Large intestine (tissue), 3 donors: ENCODE measurements at regions not wholly inside any gene's neighbourhood (a gene's known extent, or its start where the extent isn't known, plus 50 kb on each side); places are given as distances from the start of the nearest gene placed in this dataset.
A peak's percentile ranks its signal among the peaks of the same experiment; 100 is the strongest.

Experiments
- DNase-seq, 2 donors: peaks; one replicate each; pipeline versions ENCODE4 v3.0.0 to v3.0.0-alpha.2; 2013
- H3K27ac ChIP-seq: one replicate; pipeline ENCODE4 v1.5.1; 2013; ENCODE audit warnings: low read length
- H3K27me3 ChIP-seq: 2 replicates; pipeline ENCODE4 v1.6.1; 2013; ENCODE audit warnings: low read length; ENCODE audit not compliant: control insufficient read depth, insufficient read depth
- H3K36me3 ChIP-seq: 2 replicates; pipeline ENCODE4 v1.6.1; 2013; ENCODE audit warnings: low read length; ENCODE audit not compliant: control insufficient read depth, insufficient read depth
- H3K4me1 ChIP-seq: one replicate; pipeline ENCODE4 v1.6.1; 2013; ENCODE audit warnings: low read length; ENCODE audit not compliant: control insufficient read depth, insufficient read depth
- H3K4me3 ChIP-seq: one replicate; pipeline ENCODE4 v1.5.1; 2013; ENCODE audit warnings: low read length
- H3K9me3 ChIP-seq: one replicate; pipeline ENCODE4 v1.6.1; 2013; ENCODE audit warnings: mild to moderate bottlenecking, low read depth, low read length, moderate library complexity; ENCODE audit not compliant: control insufficient read depth
- WGBS: methylation state at CpG from one replicate; pipeline ENCODE4 v1.1.5; 2013; ENCODE audit warnings: low lambda C conversion rate; ENCODE audit not compliant: insufficient coverage; 5-methylcytosine and 5-hydroxymethylcytosine counted together

DNA sequence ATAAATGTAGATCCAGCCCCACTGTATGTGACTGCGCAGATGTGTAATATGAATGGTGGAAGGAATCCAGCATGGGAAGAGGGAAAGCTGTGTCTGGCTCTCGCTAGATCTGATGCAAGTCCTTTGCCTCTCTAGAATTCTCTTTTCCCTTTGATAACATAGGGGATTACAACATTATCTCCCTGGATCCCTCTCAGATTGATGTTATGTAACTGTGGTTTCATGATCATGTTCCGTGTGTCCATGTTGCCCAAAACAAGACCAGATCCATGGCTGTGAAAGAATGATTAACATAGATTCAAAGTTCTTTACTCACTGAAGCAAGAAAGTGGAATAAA is 184.0 kb upstream of the UBL3 start:
- Histone ChIP-seq H3K27ac (no peak overlapping the region), H3K27me3 (peaks cover 6% of the 10 kb centered on the region), H3K9me3 (no peaks in the 10 kb centered on the region), H3K4me3 (no peak overlapping the region), H3K4me1 (no peaks in the 10 kb centered on the region), H3K36me3 (no peaks in the 10 kb centered on the region)
- no peak for DNase-seq
- WGBS: no CpG with 5 or more reads among the region's 3 CpGs

DNA sequence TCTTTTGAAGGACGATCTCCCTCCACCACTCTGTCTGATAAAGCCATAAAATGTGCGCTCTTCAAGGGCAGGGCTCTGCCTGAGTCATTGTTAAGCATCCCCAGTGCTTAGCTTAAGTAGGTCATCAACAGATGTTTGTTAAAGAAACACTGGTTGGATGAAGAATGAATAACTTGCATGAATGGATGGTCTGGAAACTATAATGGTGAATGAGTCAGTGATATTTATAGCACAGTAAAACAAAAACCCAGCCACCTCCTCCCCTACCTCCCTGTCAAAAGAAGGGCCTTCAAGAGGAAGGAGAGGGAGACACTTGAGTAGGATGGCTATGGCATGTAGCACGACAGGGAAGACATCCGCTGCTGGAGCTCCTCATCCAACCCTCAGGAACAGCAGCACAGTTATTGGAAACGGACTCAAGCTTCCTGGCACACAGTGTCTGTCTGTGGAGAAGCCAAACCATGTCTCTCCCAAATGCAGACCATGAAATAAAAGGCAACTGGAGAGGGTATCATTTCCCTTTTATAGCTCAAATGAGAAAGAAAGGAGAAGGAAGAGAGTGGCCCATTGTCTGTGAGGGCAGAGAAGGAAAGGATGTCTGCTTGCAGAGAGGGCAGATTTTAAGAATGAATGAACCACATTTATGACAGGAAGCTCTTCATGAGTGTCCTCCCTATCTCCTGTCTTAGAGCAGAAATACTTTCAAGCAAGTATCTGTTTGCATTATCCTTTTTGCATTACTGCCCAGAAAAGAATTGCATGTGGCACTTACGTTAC is 183.5 kb upstream of the UBL3 start:
- no peak overlapping the region for H3K4me3 ChIP-seq
- no CpG with 5 or more reads among the region's 6 CpGs for WGBS
- H3K36me3 ChIP-seq: no peaks in the 10 kb centered on the region
- no peak overlapping the region for H3K27ac ChIP-seq
- no peak for DNase-seq
- H3K4me1 ChIP-seq: no peaks in the 10 kb centered on the region
- H3K9me3 ChIP-seq: no peaks in the 10 kb centered on the region
- peaks cover 4% of the 10 kb centered on the region for H3K27me3 ChIP-seq

DNA sequence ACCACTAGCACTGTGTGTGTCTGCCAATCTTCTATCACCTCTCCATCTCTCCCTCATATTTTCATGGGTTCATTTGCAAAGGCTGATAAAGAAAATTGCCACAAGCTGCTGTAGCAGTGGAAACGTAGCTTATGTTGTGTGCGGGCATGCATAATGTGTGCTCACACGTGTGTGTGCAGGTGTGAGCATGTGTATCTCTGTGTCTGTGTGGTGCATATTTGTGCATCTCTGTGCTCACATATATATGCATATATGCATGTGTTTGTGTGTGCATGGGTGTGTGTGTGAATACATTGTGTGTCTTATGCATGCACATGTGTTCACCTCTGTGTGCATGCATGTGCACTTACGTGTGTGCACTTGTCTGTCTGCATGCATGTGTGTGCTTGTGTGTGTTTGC is 181.8 kb upstream of the UBL3 start:
- Histone ChIP-seq H3K9me3 (no peaks in the 10 kb centered on the region), H3K27ac (no peak overlapping the region), H3K4me3 (no peak overlapping the region), H3K27me3 (peaks cover 2% of the 10 kb centered on the region), H3K4me1 (no peaks in the 10 kb centered on the region), H3K36me3 (no peaks in the 10 kb centered on the region)
- WGBS: no CpG with 5 or more reads among the region's 4 CpGs
- no peak for DNase-seq

DNA sequence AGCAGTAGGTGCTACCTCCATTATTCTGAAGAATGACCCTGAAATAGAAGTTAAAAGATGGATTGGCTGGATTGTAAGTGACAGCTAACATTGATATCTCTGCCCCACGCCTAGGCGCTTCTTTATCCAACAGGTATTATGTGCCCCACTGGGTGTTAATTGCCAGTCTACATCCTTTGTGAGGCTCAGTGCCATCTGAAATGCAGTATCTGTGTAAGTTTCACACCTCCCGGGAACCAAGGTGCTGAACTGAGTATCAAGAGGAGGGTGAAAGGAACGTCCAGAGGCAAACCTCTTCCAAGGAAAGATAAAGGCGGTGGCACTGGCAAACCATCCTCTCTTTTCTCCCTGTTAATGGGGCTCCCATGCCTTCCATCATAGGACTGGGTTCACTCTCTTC is 181.1 kb upstream of the UBL3 start:
- Histone ChIP-seq H3K9me3 (no peaks in the 10 kb centered on the region), H3K27me3 (no peaks in the 10 kb centered on the region), H3K4me3 (no peak overlapping the region), H3K36me3 (no peaks in the 10 kb centered on the region), H3K4me1 (peaks cover 4% of the 10 kb centered on the region), H3K27ac (no peak overlapping the region)
- no peak for DNase-seq
- 80% methylated on average over 1 of the region's 5 CpGs for WGBS

DNA sequence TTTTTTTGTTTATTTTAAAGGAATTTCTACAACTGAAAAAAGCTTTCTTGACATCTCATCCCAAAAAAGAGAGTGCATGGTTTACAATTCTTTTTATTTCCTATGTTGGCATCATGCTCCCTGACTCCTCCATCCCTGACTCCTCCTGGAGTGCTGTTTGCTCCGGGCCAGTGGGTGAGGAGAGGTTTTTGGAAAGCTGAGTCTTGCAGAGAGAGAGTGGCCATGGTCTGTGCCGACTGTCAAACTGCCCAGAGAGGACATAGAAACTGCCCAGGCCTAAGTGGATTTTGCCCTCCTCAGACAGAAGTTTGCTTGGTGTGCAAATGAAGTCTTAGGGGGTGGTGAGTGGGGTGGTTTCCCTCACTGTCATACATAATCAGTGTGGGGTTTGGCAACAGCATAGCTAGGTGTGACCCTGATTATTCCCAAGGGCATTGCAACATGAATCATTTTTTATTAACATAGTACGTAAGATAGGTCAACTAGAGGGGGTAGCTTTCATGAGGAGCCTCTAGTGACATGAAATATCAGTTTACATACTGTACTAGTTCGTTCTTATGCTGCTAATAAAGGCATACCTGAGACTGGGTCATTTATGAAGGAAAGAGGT is 179.8 kb upstream of the UBL3 start:
- Histone ChIP-seq H3K4me3 (no peak overlapping the region), H3K36me3 (no peaks in the 10 kb centered on the region), H3K27me3 (no peaks in the 10 kb centered on the region), H3K9me3 (no peaks in the 10 kb centered on the region), H3K27ac (no peak overlapping the region), H3K4me1 (peaks cover 9% of the 10 kb centered on the region)
- DNase-seq: no peak
- no CpG with 5 or more reads among the region's 4 CpGs for WGBS

DNA sequence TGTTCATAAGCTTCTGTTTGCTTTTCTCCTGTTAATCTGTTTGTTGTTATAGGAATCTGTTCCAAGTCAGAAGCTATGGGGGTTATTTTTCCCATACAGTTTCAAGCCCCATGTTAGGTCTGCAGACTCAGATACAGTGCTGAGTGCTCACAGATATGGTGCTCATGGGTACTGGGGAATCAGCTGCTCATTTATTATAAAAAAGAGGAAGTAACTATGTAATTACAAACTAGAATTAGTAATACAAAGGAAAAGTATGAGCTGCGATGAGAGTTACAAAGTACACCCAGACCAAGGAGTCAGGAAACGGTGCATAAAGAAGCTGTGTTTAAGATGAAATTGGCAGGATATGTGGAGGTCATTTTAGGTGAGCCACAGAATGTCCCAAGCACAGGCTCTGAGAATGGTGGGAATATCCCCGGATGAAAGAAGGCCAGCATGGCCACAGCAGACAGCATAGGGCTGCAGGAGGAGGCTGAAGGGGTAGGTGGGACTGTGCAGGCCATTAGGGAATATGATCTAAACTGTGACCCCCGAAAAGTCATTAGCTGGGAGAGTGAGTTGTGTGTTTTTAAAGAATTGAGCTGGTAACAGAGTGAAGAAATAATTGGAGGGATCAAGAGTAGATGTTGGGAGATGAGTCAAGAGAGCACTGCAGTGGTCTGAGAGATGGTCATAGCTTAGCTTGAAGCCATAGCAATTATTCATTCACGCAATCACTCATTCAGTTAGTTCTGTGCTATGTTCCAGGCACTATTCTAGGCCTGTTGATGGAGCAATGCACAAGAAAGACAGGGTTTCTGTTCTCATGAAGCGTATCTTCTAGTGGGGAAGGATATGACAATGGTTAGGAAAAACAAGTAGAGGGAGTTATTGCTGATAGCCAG is 177.4 kb upstream of the UBL3 start:
- no peak overlapping the region for H3K4me3 ChIP-seq
- H3K27me3 ChIP-seq: no peaks in the 10 kb centered on the region
- DNase-seq: peak in 1 of 2 donors; percentile 30
- WGBS: 100% methylated on average over 1 of the region's 6 CpGs
- no peaks in the 10 kb centered on the region for H3K9me3 ChIP-seq
- H3K4me1 ChIP-seq: peaks cover 9% of the 10 kb centered on the region
- no peak overlapping the region for H3K27ac ChIP-seq
- no peaks in the 10 kb centered on the region for H3K36me3 ChIP-seq

DNA sequence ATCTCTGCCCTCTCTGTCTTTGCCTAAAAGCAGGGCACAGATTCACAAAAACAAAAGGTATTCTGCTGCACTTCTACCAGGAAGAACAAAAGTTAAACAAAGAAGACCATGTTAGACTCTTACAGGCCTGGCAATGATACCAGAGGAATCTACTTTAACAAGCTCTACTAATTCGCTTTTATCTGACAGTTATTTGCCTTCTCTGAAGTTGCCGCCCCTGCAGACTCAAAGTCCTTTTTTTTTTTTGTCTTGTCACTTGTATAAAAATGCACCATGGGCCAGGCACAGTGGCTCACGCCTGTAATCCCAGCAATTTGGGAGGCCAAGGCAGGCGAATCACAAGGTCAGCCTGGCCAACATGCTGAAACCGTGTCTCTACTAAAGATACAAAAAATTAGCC is 176.5 kb upstream of the UBL3 start:
- WGBS: 20% methylated on average over 1 of the region's 5 CpGs
- H3K36me3 ChIP-seq: no peaks in the 10 kb centered on the region
- no peak overlapping the region for H3K27ac ChIP-seq
- no peaks in the 10 kb centered on the region for H3K9me3 ChIP-seq
- no peaks in the 10 kb centered on the region for H3K27me3 ChIP-seq
- peak in 1 of 2 donors; percentile 64 for DNase-seq
- no peak overlapping the region for H3K4me3 ChIP-seq
- H3K4me1 ChIP-seq: peaks cover 9% of the 10 kb centered on the region

DNA sequence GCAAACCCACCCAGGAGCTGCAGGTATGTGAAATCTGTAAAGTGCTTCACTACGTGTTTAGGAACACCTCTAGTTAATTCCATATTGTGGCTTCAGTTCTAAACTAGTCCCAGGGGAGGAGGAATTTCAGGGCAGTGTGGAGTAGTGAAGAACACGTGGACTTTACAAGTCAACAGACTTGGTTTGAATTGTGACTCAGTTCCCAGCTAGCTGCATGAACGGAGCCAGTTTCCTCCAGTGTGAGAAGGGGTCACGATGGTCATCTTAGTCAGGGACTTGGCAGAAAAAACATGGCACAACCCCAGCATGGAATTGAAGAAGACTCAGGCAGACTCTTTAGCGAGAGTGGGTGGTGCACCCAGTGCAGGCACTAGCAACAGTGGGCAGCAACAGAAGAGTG is 175.7 kb upstream of the UBL3 start:
- Histone ChIP-seq H3K9me3 (no peaks in the 10 kb centered on the region), H3K4me1 (peaks cover 9% of the 10 kb centered on the region), H3K27ac (no peak overlapping the region), H3K36me3 (no peaks in the 10 kb centered on the region), H3K27me3 (no peaks in the 10 kb centered on the region), H3K4me3 (no peak overlapping the region)
- no CpG with 5 or more reads among the region's 5 CpGs for WGBS
- DNase-seq: no peak

DNA sequence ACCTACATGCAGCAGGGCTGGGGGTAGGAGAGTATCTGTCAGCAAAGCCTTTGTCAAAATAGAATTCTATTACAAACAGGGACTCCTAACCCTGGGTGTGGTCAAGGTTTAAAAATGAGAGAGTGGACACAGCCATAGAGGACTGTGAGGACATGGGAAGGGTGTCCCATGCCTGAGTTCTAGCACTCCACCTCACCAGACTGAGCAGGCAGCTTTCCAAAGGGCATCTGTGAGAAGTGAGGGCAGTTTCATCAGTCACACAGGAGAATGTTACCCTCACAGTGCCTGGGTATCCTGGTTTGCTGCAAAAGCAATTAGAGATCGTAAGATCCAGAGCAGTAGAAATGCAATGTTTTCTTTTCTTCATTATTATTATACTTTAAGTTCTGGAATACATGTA is 174.9 kb upstream of the UBL3 start:
- DNase-seq: no peak
- Histone ChIP-seq H3K9me3 (no peaks in the 10 kb centered on the region), H3K4me1 (peaks cover 9% of the 10 kb centered on the region), H3K27me3 (no peaks in the 10 kb centered on the region), H3K36me3 (no peaks in the 10 kb centered on the region), H3K4me3 (no peak overlapping the region), H3K27ac (no peak overlapping the region)
- no CpG with 5 or more reads among the region's 1 CpG for WGBS

DNA sequence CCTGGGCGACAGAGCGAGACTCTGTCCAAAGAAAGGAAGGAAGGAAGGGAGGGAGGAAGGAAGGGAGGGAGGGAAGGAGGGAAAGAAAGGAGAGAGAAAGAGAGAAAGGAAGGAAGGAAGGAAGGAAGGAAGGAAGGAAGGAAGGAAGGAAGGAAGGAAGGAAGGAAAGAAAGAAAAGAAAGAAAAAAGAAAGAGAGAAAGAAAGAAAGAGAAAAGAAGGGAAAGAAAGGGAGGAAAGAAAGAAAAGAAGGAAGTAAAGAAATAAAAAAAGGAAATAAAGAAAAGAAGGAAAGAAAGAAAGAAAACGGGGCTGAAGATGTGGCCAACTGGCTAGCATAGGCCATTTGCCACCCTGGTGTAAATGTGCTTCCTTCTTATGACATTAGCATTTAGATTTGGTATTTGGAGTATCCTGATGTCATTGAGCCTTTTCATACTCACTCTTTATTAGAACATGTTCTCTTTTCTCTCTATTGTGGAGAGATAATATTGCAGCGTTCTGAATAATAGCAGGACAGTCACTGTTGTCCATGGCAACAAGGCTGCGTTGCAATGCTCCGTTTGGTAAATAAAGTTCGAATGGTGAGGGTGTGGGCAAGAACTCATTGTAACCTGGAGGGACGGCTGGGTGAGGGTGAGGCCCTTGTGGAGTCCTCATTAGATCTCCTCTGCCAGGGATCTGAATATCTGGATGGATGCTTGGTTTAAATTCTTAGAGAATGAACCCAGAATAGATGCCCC is 173.9 kb upstream of the UBL3 start:
- Histone ChIP-seq H3K36me3 (no peaks in the 10 kb centered on the region), H3K27ac (no peak overlapping the region), H3K9me3 (no peaks in the 10 kb centered on the region), H3K27me3 (no peaks in the 10 kb centered on the region), H3K4me3 (no peak overlapping the region), H3K4me1 (peaks cover 9% of the 10 kb centered on the region)
- 97% methylated on average over 4 of the region's 8 CpGs for WGBS
- no peak for DNase-seq
